CD1c-positive myeloid dendritic cell (primary cell): ENCODE measurements at regions not wholly inside any gene's neighbourhood (a gene's known extent, or its start where the extent isn't known, plus 50 kb on each side); places are given as distances from the start of the nearest gene placed in this dataset.

Experiments
- DNase-seq: peaks from one replicate; pipeline ENCODE4 v3.0.0-alpha.2; 2016; ENCODE audit errors: extremely low spot score

DNA sequence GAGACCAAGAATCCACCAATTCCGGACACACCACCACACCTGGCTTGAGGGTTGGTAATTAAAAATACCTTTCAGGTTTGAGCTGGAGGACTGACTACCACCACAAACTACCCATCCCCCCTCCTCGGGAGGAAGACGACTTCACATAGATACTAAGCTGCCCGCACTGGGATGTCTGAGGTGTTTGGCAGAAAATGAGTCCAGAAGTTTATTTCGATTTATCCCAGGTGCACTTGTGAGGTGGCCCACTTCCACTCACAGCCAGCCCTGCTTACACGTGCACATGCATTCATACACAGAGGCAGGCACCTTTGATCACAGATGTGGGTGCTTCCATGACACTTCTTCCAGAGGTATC is 187.1 kb downstream of the ID4 start:
- no peak for DNase-seq

DNA sequence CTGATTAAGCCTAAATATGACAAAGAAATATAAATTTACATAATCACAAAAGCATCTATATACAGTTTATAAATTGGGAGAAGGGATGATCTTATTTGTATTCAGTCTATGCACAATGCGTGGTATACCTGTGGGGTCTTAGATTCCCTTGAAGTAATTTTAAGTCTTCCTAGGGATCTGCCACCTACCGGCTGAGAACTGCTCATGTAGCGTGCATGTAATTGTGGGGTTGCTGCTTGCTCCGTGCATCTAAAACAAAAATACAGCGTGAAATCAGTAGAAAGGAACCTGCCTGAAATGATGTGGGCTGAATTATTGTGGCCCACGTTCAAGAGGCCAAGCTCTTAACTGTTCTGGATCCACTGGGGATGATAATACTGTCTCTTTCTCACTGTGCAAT is 187.3 kb downstream of the MBOAT1 start:
- no peak for DNase-seq

DNA sequence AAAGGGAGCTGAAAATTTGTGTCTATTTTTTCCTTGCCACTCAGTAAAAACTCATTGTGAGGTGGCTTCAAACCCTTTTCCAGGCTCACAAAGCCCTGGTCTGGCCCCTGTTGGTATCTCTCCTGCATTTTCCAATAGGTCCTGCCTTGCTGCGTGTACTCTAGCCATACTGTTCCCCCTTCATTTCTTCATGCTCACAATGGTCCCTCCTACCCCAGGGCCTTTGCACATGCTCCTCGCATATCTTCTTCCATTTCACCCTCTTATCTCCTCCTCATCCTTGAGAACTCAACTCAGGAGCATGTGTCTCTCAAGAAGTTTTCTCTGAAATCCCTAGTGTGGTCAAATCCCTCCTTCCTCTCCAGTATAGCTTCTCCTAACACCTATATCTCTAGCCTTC is 186.6 kb downstream of the MBOAT1 start:
- no peak for DNase-seq

DNA sequence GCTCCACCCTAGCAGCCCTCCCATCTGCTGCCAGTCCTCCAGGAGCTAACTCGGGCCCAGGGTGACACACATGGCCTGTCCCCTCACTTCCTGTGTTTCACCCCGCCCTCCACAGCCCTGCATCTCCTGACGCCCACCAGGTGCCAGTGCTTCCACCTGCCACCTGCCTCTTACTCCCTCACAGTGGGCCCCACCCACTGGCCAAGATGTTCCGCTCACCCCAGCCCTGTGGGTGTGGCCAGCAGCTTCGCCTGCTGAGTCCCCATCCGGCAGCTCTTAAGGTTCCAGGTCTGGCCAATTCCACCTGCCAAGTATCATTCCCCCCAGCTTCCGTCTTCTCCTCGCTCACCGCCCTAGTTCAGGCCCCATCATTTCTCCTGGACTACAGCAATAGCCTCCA is 184.1 kb downstream of the MBOAT1 start:
- DNase-seq, result no peak

DNA sequence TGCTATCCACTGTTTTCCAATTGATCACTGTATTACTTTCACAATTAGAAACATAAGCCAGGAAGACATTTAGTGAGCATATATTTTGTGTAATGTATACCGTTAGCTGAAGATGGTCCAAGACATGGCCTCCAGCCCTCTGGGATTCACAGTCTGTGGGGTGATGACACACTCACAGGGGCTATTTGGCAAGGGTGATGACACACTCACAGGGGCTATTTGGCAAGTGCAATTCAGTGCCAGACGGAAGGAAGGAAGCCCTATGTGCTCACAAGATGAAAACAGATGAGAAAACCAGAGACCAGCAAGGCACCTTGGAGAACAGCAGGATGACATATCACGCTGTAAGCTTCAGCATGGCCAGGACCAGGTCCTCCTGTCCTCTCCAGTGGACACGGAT is 183.7 kb downstream of the MBOAT1 start:
- DNase-seq, result no peak

DNA sequence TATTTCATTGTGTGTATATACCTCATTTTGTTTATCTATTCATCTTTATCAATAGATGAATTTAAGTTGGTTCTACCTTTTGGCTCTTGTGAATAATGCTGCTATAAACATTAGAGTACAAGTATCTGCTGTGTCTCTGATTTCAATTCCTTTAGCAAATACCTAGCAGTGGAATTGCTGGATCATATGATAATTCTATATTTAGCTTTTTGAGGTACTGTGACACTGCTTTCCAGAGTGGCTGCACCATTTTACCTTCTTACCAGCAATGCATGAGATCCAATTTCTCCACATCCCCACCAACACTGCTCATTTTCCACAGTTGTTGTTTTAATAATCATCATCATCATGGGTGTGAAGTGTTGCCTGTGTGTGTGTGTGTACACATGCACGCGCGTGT is 182.3 kb downstream of the MBOAT1 start:
- DNase-seq, result no peak

DNA sequence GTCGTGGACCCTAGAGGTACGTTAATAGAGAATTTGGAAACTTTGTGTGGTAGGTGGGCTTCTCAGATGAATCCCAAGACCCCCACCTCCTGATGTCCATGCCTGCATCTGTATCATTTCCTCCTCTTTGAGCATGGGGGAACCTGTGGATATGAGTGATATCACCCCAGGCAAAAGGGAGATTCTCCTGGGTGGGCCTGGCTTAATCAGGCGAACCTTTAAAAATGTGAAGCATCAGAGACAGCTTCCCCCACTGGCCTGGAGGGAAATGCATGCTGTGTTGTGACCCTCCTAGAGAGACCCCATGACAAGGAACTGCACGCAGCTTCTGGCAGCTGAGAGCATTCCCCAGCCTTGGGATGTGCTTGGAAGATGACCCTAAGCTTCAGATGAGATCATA is 180.9 kb downstream of the MBOAT1 start:
- no peak for DNase-seq

DNA sequence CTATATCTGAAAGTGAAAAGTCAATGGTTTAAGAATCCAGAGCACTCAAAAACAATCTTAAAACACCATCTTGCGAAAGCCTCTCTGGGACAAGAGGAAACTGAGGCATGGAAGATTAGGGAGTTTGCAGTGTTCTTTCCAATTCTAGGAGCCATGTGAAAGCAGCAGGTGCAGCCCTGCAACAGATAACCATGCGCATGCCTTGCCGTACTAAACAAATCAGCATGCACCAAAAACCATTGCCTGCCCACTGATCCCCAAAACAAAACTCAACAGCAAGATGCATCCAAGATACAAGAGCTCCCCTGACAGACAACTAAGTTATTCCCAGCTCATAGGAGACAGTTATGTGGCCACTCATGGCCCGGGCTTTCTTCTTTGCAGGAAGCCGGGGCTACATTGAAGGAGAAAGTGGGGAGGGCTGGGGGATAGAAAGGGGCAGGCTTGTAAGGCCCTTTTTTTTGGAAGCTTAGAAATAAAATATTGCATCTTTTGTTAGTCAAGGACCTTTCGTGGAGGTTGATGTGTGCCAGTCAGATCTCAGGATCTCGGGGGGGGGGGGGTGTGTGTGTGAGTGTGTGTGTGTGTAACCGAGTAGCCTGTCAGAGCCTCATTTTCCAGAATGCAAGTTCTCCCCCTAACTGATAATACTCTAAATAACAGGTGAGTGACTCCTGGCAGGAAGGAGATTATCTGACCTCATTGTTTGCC is 178.4 kb downstream of the MBOAT1 start:
- no peak for DNase-seq

DNA sequence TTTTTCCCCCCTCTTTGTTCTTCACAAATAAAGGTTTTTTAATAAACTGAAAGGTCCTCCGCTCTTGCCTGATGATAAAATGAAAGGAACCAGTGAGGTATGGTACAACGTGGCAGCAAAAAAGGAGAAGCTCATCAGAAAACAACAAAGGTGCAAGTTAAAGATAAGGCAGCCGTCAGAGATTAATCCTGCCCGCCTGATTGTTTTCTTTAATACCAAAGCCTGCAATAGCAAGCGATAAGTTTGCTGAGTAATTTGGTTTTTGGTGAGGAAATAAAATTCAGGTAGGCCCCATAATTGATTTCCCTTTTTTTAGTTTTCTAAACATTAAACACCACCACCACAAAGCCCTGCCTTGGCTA is 177.9 kb downstream of the MBOAT1 start:
- no peak for DNase-seq

DNA sequence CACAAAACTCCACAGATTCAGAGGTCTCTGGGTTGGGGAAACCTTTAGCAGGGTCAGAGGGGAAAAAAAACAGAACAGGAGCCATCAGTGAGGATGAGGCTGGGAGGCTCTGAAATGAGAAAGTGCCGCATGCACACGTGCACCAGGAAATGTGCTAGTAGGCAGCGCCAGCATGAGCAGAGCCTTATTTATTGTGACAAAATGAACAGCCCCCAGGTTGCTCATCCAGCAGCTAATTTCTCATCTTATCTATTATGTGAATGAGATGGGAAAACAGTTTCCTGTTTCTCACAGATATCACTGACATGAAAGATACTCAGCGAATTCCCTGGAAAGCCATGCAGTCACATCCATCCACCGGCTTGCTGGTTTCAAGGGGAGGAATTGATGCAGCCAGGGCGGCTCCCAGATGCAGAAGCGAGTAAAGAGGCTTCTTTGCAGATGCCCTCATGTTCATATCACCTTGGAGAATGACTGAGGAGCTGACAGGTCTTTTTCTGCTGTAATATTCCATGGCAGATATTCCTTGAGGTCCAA is 176.1 kb downstream of the MBOAT1 start:
- no peak for DNase-seq

DNA sequence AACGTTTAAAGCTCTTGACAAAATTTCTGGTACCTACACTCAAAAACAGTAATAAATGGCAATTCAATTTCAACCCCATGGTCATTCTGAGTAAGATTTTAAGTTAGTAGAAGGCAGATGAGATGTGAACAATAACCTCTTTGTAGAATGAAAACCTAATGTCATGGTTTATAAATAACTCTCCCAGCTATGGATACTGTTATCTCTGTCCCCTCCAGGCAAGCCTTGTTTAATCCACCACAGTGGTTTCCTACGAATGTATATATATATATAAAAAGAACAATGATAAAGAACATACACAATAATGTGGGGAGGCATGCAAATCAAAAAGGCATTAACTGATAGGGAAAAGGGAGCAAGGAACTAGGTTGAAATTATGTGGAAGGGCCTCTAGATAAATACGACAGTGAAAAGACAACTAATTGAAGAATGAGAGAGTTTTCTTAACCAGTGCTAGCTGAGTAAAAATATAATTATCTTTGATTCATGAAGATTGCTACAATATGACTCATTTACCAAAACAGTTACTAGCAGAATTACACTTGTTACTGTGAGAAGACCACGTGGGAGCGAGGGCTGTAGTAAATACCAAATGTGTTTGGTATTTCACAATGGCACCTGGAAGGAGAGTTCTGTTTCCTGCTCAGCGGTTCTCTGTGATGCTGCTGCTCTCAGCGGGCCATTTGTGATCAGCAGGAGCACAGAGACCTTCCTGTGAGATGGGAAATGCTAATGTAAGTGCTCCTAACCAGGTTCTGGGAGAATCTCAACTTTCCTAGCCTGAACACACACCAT is 173.7 kb downstream of the MBOAT1 start:
- DNase-seq, result no peak

DNA sequence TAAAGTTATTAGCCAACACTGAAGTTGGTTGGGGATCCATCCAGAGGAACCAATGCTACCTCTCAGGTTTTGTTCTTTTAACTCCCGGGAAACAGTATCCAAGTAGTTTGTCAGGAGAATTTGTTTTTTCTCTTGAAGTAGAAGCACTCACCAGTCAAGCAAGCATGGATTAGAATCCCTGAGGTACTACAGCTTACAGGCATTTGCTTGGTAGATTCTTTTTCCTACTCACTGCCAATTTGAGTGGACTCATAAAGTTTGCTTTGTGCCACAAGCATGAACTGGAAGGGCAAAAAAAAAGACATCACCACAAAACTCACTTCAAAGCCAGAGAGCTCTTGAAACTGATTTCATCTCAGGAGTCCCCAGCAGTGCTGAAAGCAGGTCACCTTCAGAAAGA is 167.4 kb downstream of the MBOAT1 start:
- DNase-seq, result no peak
